ENCODE measurements at regions not wholly inside any gene's neighbourhood (a gene's known extent, or its start where the extent isn't known, plus 50 kb on each side); places are given as distances from the start of the nearest gene placed in this dataset.

- H3K27ac ChIP-seq = no peak overlapping the region
- DNase-seq (ENCODE audit: low read depth in 1 of 2, low spot score in 1 of 2) (no peak), ATAC-seq (no peak), FAIRE-seq (no peak)
- no peak overlapping the region for H3K4me2 ChIP-seq
- no peaks in the 10 kb centered on the region for H3K4me1 ChIP-seq
- ChIA-PET POLR2A (no interaction called here), CTCF (no interaction called here)
- no peak overlapping the region for H3K4me3 ChIP-seq
- H3K9me3 ChIP-seq = no peaks in the 10 kb centered on the region
- TF ChIP-seq JUN (IDR thresholded peaks at IDR 0.05) (no peak), HEYL (CRISPR knock-in tag; IDR thresholded peaks at IDR 0.05) (no peak), NR3C1 (IDR thresholded peaks at IDR 0.05) (no peak), FOSB (CRISPR knock-in tag; IDR thresholded peaks at IDR 0.05) (no peak), ZFP36 (IDR thresholded peaks at IDR 0.05; ENCODE audit: borderline replicate concordance, partially characterized antibody) (no peak), ATOH8 (CRISPR knock-in tag; IDR thresholded peaks at IDR 0.05; ENCODE audit: low read depth) (no peak), MAFK (IDR thresholded peaks at IDR 0.05; ENCODE audit: partially characterized antibody) (no peak), USF2 (IDR thresholded peaks at IDR 0.05) (no peak), RNF2 (IDR thresholded peaks at IDR 0.05; ENCODE audit: borderline replicate concordance, low read depth) (no peak), TP53 (CRISPR knock-in tag; IDR thresholded peaks at IDR 0.05) (no peak), POLR2A (IDR thresholded peaks at IDR 0.05; ENCODE audit: low read length) (no peak), PHF8 (IDR thresholded peaks at IDR 0.05; ENCODE audit: borderline replicate concordance, low read depth) (no peak), EP300 (IDR thresholded peaks at IDR 0.05) (no peak), CBX2 (IDR thresholded peaks at IDR 0.05; ENCODE audit: borderline replicate concordance, low read depth) (no peak), HOXA7 (CRISPR knock-in tag; IDR thresholded peaks at IDR 0.05) (no peak), BCL3 (IDR thresholded peaks at IDR 0.05) (no peak), POLR2AphosphoS2 (conservative IDR thresholded peaks at IDR 0.05; ENCODE audit: low read length) (no peak), RFX5 (IDR thresholded peaks at IDR 0.05) (no peak)
- TF ChIP-seq, protein P1, sequence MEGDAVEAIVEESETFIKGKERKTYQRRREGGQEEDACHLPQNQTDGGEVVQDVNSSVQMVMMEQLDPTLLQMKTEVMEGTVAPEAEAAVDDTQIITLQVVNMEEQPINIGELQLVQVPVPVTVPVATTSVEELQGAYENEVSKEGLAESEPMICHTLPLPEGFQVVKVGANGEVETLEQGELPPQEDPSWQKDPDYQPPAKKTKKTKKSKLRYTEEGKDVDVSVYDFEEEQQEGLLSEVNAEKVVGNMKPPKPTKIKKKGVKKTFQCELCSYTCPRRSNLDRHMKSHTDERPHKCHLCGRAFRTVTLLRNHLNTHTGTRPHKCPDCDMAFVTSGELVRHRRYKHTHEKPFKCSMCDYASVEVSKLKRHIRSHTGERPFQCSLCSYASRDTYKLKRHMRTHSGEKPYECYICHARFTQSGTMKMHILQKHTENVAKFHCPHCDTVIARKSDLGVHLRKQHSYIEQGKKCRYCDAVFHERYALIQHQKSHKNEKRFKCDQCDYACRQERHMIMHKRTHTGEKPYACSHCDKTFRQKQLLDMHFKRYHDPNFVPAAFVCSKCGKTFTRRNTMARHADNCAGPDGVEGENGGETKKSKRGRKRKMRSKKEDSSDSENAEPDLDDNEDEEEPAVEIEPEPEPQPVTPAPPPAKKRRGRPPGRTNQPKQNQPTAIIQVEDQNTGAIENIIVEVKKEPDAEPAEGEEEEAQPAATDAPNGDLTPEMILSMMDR (IDR thresholded peaks at IDR 0.05) = no peak
- TF ChIP-seq, protein P2, sequence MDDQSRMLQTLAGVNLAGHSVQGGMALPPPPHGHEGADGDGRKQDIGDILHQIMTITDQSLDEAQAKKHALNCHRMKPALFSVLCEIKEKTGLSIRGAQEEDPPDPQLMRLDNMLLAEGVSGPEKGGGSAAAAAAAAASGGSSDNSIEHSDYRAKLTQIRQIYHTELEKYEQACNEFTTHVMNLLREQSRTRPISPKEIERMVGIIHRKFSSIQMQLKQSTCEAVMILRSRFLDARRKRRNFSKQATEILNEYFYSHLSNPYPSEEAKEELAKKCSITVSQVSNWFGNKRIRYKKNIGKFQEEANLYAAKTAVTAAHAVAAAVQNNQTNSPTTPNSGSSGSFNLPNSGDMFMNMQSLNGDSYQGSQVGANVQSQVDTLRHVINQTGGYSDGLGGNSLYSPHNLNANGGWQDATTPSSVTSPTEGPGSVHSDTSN (IDR thresholded peaks at IDR 0.05) = no peak
- WGBS (ENCODE audit: missing lambda C conversion rate) = 73% methylated on average over 3 of the region's 3 CpGs
These were observed 241.4 kb downstream of the KCNS3 start for GRCh38 chr2:18119883-18120282.

DNA sequence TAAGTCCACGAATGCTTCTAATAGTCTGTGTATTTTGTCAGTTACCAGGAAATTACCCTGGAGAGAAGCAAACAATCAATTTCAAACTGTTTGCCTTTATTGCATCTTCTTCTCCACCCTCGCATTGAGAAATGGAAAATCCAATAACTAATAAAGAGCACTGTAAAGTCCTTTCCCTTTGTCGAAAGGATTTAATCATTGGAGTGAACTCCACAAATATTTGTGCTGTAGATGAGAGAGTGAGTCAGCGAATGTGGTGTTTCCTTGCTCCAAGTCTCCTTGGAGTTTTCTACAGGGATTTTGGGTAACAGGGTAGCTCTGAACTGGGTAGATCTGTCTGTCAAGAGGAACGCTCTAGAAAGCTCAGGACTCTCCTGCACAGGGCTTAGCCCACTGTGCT is 240.2 kb downstream of the KCNS3 start:
- Histone ChIP-seq H3K27ac (no peak overlapping the region), H3K4me3 (no peak overlapping the region), H3K4me1 (no peaks in the 10 kb centered on the region), H3K9me3 (no peaks in the 10 kb centered on the region), H3K4me2 (no peak overlapping the region)
- no peak for DNase-seq (ENCODE audit: low read depth in 1 of 2, low spot score in 1 of 2)
- ChIA-PET CTCF (no interaction called here), POLR2A (no interaction called here)
- no peak for ATAC-seq
- FAIRE-seq = no peak
- TF ChIP-seq, protein P3, sequence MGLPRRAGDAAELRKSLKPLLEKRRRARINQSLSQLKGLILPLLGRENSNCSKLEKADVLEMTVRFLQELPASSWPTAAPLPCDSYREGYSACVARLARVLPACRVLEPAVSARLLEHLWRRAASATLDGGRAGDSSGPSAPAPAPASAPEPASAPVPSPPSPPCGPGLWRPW (IDR thresholded peaks at IDR 0.05) = no peak
- TF ChIP-seq ZSCAN20 (CRISPR knock-in tag; IDR thresholded peaks at IDR 0.05) = no peak
- no peak for TF ChIP-seq MAFK (IDR thresholded peaks at IDR 0.05; ENCODE audit: partially characterized antibody)
- TF ChIP-seq ZFP36 (IDR thresholded peaks at IDR 0.05; ENCODE audit: borderline replicate concordance, partially characterized antibody) = no peak
- TF ChIP-seq RCOR1 (IDR thresholded peaks at IDR 0.05; ENCODE audit: low read depth, low read length) = no peak
- 20% methylated on average over 5 of the region's 5 CpGs for WGBS (ENCODE audit: missing lambda C conversion rate)
